HepG2 (cell line): ENCODE measurements at regions not wholly inside any gene's neighbourhood (a gene's known extent, or its start where the extent isn't known, plus 50 kb on each side); places are given as distances from the start of the nearest gene placed in this dataset.

ENCODE experiments used
- ATAC-seq: fragments of 200-7000 bp; cut with Tn5 transposase; 3 replicates; pipeline ENCODE4 v1.9.1; 2020; ENCODE audit warnings: mild to moderate bottlenecking, moderate library complexity
- BruUV-seq: library from RNA; stranded (reverse); fragments of 400-500 nt; replicated peaks from 2 replicates; lab custom pipeline; 2021; lab: Mats Ljungman, UMichigan
- CTCF ChIA-PET: fragments of 300-600 bp; formaldehyde crosslinking; extraction: SDS; loops from one replicate; lab custom pipeline; 2021; ENCODE audit warnings: low total read pairs, inconsistent platforms, low intra/inter-chr PET ratio; lab: Yijun Ruan, JAX
- POLR2A ChIA-PET: fragments of 350-600 bp; sonication (Branson Sonifier 250); formaldehyde crosslinking; loops from one replicate; lab custom pipeline; 2020; ENCODE audit warnings: antibody characterized with exemption, inconsistent platforms; lab: Yijun Ruan, JAX
- DNase-seq: peaks from one replicate; pipeline ENCODE4 v3.0.0-alpha.2; 2015; ENCODE audit warnings: low spot score
- FAIRE-seq: peaks from 3 replicates; lab custom pipeline; 2011; peaks lifted over from hg19 to GRCh38; lab: Jason Lieb, UNC
- H2AFZ ChIP-seq: one replicate; pipeline ENCODE4 v1.6.1; 2011; ENCODE audit warnings: low read length, inconsistent platforms
- H3K27ac ChIP-seq: fragments of 300-600 bp; 3 replicates; pipeline ENCODE4 v1.8.0; 2011; ENCODE audit warnings: mixed run types, mild to moderate bottlenecking, mixed read lengths, low read length, inconsistent platforms; ENCODE audit not compliant: insufficient read depth; ENCODE audit errors: extremely low read length
- H3K27me3 ChIP-seq, 2 experiments: fragments of 200-600 bp in 1 of 2; 2 replicates in 1 of 2; 3 replicates in 1 of 2; pipeline versions ENCODE4 v1.6.0 to v1.8.0; 2011; ENCODE audit warnings: low read length in 2 of 2, mild to moderate bottlenecking in 2 of 2, moderate library complexity in 2 of 2, inconsistent platforms in 1 of 2; ENCODE audit not compliant: insufficient read depth in 2 of 2, control insufficient read depth in 1 of 2
- H3K36me3 ChIP-seq, 2 experiments: fragments of 200-600 bp in 1 of 2; replicated peaks in 1 of 2; 2 replicates in 1 of 2; 3 replicates in 1 of 2; pipeline versions ENCODE4 v1.5.1 to v1.8.0; 2011; ENCODE audit warnings: low read length in 2 of 2, inconsistent platforms in 1 of 2; ENCODE audit not compliant: insufficient read depth in 2 of 2, control insufficient read depth in 1 of 2
- H3K4me1 ChIP-seq: 2 replicates; pipeline ENCODE4 v1.5.1; 2012; ENCODE audit warnings: low read length, inconsistent platforms; ENCODE audit not compliant: insufficient read depth
- H3K4me2 ChIP-seq: 2 replicates; pipeline ENCODE4 v1.6.0; 2011; ENCODE audit warnings: low read depth, low read length, inconsistent platforms
- H3K4me3 ChIP-seq, 3 experiments: fragments of 200-600 bp in 1 of 3; sonication (generic), shearing (Covaris generic) in 1 of 3; replicated peaks in 1 of 3; 2 replicates each; pipeline ENCODE4 v1.5.1; 2011 to 2016; ENCODE audit warnings: low read length in 3 of 3, inconsistent platforms in 2 of 3, low read depth in 2 of 3, mild to moderate bottlenecking in 2 of 3, control low read depth in 1 of 3, mixed read lengths in 1 of 3; ENCODE audit not compliant: insufficient read depth in 1 of 3
- H3K79me2 ChIP-seq: one replicate; pipeline ENCODE4 v1.6.1; 2011; ENCODE audit warnings: low read length, inconsistent platforms; ENCODE audit not compliant: insufficient read depth
- H3K9ac ChIP-seq: 2 replicates; pipeline ENCODE4 v1.6.0; 2011; ENCODE audit warnings: mild to moderate bottlenecking, low read depth, low read length, inconsistent platforms; ENCODE audit not compliant: insufficient read depth
- H3K9me3 ChIP-seq: 2 replicates; pipeline ENCODE4 v1.5.1; 2012; ENCODE audit warnings: mild to moderate bottlenecking, low read length
- H4K20me1 ChIP-seq: 2 replicates; pipeline ENCODE4 v1.6.0; 2011; ENCODE audit warnings: inconsistent platforms, mild to moderate bottlenecking, low read length, moderate library complexity; ENCODE audit not compliant: insufficient read depth
- ARNT2 ChIP-seq: sonication (generic); formaldehyde crosslinking; IDR thresholded peaks from 2 replicates; pipeline ENCODE4 v1.8.0; 2022; ENCODE audit warnings: mild to moderate bottlenecking, low read depth, missing genetic modification reagents, moderate library complexity
- CENPX ChIP-seq: sonication (generic); formaldehyde crosslinking; IDR thresholded peaks from 2 replicates; pipeline ENCODE4 v1.9.0; 2021; ENCODE audit warnings: mild to moderate bottlenecking, missing genetic modification reagents, moderate library complexity
- FOXC1 ChIP-seq: sonication (generic); formaldehyde crosslinking; IDR thresholded peaks from 2 replicates; pipeline ENCODE4 v1.8.0; 2022; ENCODE audit warnings: mild to moderate bottlenecking, missing genetic modification reagents, borderline replicate concordance
- FOXO1 ChIP-seq: sonication (generic); formaldehyde crosslinking; IDR thresholded peaks from 2 replicates; pipeline ENCODE4 v1.4.0; 2020; ENCODE audit warnings: missing genetic modification reagents
- HES4 ChIP-seq: sonication (generic); formaldehyde crosslinking; IDR thresholded peaks from 2 replicates; pipeline ENCODE4 v1.9.0; 2021; ENCODE audit warnings: mild to moderate bottlenecking, missing genetic modification reagents, borderline replicate concordance
- HMG20B ChIP-seq: conservative IDR thresholded peaks from 2 replicates; pipeline ENCODE4 v1.6.1; 2016; ENCODE audit warnings: missing genetic modification reagents, missing compliant biosample characterization
- NCOA2 ChIP-seq: sonication (generic); formaldehyde crosslinking; IDR thresholded peaks from 2 replicates; pipeline ENCODE4 v1.8.0; 2022; ENCODE audit warnings: inconsistent platforms
- NFKBIZ ChIP-seq: IDR thresholded peaks from 2 replicates; pipeline ENCODE4 v1.6.1; 2018; ENCODE audit warnings: missing genetic modification reagents, missing compliant biosample characterization
- PRPF4 ChIP-seq: fragments of 200-400 bp; formaldehyde crosslinking; IDR thresholded peaks from 2 replicates; pipeline ENCODE4 v1.6.1; 2016; ENCODE audit warnings: low read length, low read depth; ENCODE audit not compliant: poor library complexity, severe bottlenecking
- TGIF2 ChIP-seq: IDR thresholded peaks from 2 replicates; pipeline ENCODE4 v1.6.1; 2016; ENCODE audit warnings: control low read depth, missing compliant biosample characterization
- THYN1 ChIP-seq: sonication (generic); formaldehyde crosslinking; IDR thresholded peaks from 2 replicates; pipeline ENCODE4 v1.8.1; 2023; ENCODE audit warnings: low read depth, mild to moderate bottlenecking, moderate library complexity, missing genetic modification reagents, borderline replicate concordance
- TIGD3 ChIP-seq: sonication (generic); formaldehyde crosslinking; IDR thresholded peaks from 2 replicates; pipeline ENCODE4 v1.5.1; 2020; ENCODE audit warnings: mild to moderate bottlenecking, missing genetic modification reagents, borderline replicate concordance
- ZMAT3 ChIP-seq: sonication (generic); formaldehyde crosslinking; conservative IDR thresholded peaks from 2 replicates; pipeline ENCODE4 v1.7.0; 2021; ENCODE audit warnings: missing genetic modification reagents
- ZMYM3 ChIP-seq: sonication (generic); formaldehyde crosslinking; IDR thresholded peaks from 2 replicates; pipeline ENCODE4 v1.5.1; 2020; ENCODE audit warnings: mild to moderate bottlenecking, missing genetic modification reagents
- ZNF329 ChIP-seq: sonication (generic); formaldehyde crosslinking; IDR thresholded peaks from 2 replicates; pipeline ENCODE4 v1.9.0; 2021; ENCODE audit warnings: low read depth, mild to moderate bottlenecking, missing genetic modification reagents
- ZNF7 ChIP-seq: IDR thresholded peaks from 2 replicates; pipeline ENCODE4 v1.6.1; 2016; ENCODE audit warnings: missing biosample characterization, missing genetic modification reagents
- ZSCAN20 ChIP-seq: sonication (generic); formaldehyde crosslinking; IDR thresholded peaks from 2 replicates; pipeline ENCODE4 v1.4.0; 2020; ENCODE audit warnings: missing genetic modification reagents, mild to moderate bottlenecking, borderline replicate concordance
- ZSCAN29 ChIP-seq: sonication (generic); formaldehyde crosslinking; conservative IDR thresholded peaks from 2 replicates; pipeline ENCODE4 v1.4.0; 2020; ENCODE audit warnings: mild to moderate bottlenecking, missing genetic modification reagents
- WGBS: methylation state at CpG from one replicate; pipeline ENCODE4 v1.1.6; 2017; ENCODE audit warnings: low lambda C conversion rate; 5-methylcytosine and 5-hydroxymethylcytosine counted together
- in situ Hi-C: cut with HindIII; loops from 2 replicates; pipeline ENCODE4 v1.10.0; 2017; ENCODE audit warnings: low pct_unique_long_range_greater_than_20kb; ENCODE audit not compliant: extremely low pct_ligation_motif_present
- intact Hi-C: fragments of 100-400 bp; cut with micrococcal nuclease; formaldehyde crosslinking; loops from one replicate; pipeline ENCODE4 v1.10.0; 2022; ENCODE audit not compliant: unreplicated experiment
- TF ChIP-seq, protein P1 (sequence below): IDR thresholded peaks from 2 replicates; pipeline ENCODE4 v1.6.1; 2018; ENCODE audit warnings: missing genetic modification reagents, mild to moderate bottlenecking, missing compliant biosample characterization

DNA sequence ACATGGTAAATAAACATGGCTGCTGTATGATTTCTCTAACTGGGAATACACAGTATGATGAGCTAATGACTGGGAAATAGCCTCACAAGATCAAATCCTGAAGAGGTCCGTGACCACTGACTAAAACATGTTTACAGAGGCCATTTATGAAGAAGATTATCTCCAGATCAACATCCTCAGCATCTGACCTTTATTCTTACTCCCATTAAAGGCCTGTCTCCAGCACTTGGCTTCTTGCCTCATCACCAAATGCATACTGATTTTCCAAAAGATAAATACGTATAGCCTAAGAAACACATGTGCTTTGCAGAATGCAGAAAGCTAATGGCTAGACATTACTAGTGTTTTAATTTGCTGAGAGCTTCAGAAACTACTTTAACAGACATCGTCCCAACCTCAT, 108.0 kb upstream of the TSLP start (continued):
- TF ChIP-seq ZMAT3 = no peak
- no peak for TF ChIP-seq HMG20B
- no peak for TF ChIP-seq FOXC1 (CRISPR knock-in tag)
- no peak for TF ChIP-seq NFKBIZ
- no peak for TF ChIP-seq THYN1 (CRISPR knock-in tag)
- TF ChIP-seq PRPF4 = no peak

DNA sequence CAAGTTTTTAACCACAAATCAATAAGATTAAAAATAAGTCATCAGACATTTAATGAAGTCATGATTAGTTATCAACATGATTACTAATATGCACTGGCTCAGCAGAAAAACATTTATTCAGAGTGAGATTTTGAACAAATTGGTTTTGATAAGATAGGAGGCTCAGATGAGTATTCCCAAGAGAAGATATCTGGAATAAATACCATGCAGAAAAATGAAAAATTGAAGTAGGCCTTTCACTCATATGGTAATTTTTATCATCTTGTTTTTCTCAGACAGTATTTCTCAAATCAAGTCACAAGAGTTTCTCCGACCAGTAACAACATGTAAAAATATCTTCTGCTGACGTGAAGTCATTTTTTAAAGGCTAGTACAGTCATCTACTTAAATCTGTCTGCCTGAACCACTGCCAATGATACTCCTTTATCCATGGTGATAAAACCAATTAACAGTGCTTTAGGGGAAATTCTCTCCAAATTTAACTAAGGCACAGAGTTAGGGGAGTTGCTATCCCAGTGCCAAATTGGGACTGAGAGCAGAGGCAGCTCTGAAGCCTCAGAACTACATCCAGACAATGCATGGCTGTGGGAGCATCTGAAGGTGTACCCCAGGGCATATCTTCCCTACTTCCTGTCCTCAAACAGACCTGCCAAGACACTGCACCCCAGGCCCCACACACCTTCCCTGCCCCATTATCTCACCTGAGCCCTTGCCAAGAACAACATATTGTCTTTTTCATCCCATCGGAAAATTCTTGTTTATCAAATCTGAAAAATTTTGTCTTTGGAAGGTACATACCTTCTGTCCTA, 105.5 kb upstream of the TSLP start:
- H2AFZ ChIP-seq = no peak overlapping the region
- no peak overlapping the region for H3K4me3 ChIP-seq
- no TSS peak for BruUV-seq
- TF ChIP-seq, protein P1, sequence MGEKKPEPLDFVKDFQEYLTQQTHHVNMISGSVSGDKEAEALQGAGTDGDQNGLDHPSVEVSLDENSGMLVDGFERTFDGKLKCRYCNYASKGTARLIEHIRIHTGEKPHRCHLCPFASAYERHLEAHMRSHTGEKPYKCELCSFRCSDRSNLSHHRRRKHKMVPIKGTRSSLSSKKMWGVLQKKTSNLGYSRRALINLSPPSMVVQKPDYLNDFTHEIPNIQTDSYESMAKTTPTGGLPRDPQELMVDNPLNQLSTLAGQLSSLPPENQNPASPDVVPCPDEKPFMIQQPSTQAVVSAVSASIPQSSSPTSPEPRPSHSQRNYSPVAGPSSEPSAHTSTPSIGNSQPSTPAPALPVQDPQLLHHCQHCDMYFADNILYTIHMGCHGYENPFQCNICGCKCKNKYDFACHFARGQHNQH (CRISPR knock-in tag) = no peak
- TF ChIP-seq TIGD3 = no peak
- TF ChIP-seq NCOA2 (CRISPR knock-in tag) = no peak
- no peak for TF ChIP-seq ZSCAN20
- TF ChIP-seq FOXO1 (CRISPR knock-in tag) = no peak
- no peak for TF ChIP-seq HES4 (CRISPR knock-in tag)
- TF ChIP-seq CENPX (CRISPR knock-in tag) = no peak
- TF ChIP-seq ARNT2 (CRISPR knock-in tag) = no peak
- no peak for TF ChIP-seq TGIF2 (CRISPR knock-in tag)
- TF ChIP-seq ZSCAN29 (CRISPR knock-in tag) = no peak
- TF ChIP-seq ZNF329 (CRISPR knock-in tag) = no peak
- no peak for TF ChIP-seq ZMYM3 (CRISPR knock-in tag)
- no peak for TF ChIP-seq ZNF7 (CRISPR knock-in tag)
- H3K27ac ChIP-seq = no peak overlapping the region
- FAIRE-seq (no peak), ATAC-seq (no peak), DNase-seq (no peak)
- H3K79me2 ChIP-seq = no peaks in the 10 kb centered on the region
- no peak overlapping the region for H3K4me2 ChIP-seq
- H3K4me1 ChIP-seq = no peaks in the 10 kb centered on the region
- H3K9ac ChIP-seq = no peak overlapping the region
- ChIA-PET POLR2A (no interaction called here), CTCF (no interaction called here)
- WGBS = 12% methylated on average over 3 of the region's 3 CpGs
- no peaks in the 10 kb centered on the region for H3K27me3 ChIP-seq
- no peaks in the 10 kb centered on the region for H3K9me3 ChIP-seq
- in situ Hi-C loops = no loop called here
- H3K36me3 ChIP-seq = no peaks in the 10 kb centered on the region
- intact Hi-C loops = no loop called here
- H4K20me1 ChIP-seq = no peaks in the 10 kb centered on the region
